COR-L47 (cell line): ENCODE measurements at regions not wholly inside any gene's neighbourhood (a gene's known extent, or its start where the extent isn't known, plus 50 kb on each side); places are given as distances from the start of the nearest gene placed in this dataset.
"Not testable (repeated sequence)": the region's sequence is repeated elsewhere in the genome, so short reads cannot be mapped to it uniquely, and the experiment has no call there.

Experiments
- DNase-seq: peaks from one replicate; lab custom pipeline; 2025; lab: John Stamatoyannopoulos, UW

DNA sequence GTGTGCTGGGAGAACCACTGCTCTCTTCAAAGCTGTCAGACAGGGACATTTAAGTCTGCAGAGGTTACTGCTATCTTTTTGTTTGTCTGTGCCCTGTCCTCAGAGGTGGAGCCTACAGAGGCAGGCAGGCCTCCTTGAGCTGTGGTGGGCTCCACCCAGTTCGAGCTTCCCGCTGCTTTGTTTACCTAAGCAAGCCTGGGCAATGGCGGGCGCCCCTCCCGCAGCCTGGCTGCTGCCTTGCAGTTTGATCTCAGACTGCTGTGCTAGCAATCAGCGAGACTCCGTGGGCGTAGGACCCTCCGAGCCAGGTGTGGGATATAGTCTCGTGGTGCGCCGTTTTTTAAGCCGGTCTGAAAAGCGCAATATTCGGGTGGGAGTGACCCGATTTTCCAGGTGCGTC lies 164.0 kb downstream of the HRH4 start:
- not testable (repeated sequence) for DNase-seq

DNA sequence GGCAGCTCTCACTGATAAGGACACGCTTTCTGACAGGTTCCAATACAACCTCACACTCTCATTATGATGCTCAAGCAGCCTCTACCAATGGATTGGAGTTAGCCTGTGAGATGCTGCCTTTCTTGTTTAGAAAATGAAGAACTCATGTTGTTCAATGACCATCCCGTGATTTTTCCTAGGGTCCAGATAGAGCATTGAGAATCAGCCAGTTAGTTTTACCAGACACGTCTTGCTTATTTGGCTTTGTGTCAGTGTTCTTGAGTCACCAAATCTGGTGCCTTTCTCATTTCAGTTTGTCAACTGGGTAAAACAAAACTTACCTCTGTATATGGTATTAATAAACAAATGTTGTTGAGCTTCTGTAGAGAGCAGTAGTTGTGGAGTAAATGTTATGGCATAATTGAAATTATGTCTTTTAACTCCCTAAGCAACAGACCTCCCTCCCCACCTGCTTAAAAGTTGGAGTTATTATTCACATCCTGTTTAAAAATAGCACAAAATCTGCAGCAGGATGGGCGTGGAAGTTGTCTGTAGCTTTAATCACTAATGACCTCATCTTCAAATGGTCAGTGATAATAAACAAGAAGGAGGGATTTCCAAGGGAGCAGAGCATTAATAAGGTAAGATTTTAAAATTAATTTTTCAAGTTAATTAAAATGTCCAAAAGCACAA lies 167.3 kb downstream of the HRH4 start:
- DNase-seq: no peak

DNA sequence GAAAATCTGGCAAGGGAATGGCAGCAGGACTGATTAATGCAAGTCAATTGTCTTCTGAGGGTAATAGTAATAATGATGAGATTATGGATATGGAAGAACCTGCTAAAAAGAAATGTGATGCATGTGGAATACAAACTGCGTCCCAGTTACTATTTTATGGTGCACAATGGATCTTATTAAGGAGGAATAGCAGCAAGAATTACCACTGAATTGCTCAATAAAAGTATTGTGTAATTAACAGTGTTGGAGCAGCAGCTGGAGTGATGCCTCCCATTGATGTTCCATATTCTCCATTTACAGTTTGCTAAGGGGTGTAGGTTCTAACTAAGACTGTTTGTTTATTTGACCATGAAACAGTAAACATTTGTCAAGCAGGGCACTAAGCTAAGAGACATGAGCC lies 167.9 kb downstream of the HRH4 start:
- no peak for DNase-seq

DNA sequence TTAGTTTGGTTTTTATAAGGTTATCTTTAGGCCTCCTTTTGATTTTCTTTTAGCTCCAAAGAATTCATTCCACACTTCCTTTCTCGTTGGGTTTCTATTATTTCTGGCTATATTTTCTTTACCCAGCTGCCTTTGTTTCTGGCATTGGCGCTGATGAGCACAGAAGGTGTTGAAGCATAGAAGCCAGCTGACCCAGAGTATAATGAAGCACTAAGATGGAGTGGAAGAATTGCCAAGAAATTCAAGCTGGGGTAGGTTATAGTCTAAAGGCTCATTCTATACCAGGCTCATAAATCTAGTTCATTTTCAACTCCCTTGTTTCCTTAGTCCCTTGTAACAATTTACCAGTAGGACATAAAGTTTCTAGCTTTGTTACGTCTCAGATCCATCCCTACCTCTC lies 169.5 kb downstream of the HRH4 start:
- no peak for DNase-seq

DNA sequence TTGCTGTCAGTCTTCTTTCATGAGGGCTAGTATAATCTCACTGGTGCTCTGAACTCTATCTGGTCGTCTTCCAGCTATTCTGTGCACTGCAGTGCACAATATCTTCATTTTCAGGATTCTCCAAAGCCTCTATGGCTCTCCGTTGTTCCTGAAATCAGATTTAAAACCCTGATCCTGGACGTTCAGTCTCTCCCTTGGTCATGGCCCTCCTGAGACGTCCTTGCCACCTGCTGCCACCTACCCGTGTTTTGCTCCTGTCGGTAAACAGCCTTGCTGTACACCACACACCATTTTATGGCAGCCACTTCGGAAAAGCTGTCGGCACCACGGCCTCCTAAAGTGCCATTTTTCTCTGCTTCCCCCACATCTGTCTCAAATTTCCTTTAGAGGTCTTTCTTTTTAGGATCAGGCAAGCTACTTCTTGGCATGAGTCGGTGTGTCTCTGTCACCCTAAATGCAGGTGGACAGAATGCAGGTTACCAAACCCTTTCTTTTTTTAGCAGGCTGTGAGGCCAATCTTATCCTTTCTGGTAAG lies 170.0 kb downstream of the HRH4 start:
- DNase-seq: no peak

DNA sequence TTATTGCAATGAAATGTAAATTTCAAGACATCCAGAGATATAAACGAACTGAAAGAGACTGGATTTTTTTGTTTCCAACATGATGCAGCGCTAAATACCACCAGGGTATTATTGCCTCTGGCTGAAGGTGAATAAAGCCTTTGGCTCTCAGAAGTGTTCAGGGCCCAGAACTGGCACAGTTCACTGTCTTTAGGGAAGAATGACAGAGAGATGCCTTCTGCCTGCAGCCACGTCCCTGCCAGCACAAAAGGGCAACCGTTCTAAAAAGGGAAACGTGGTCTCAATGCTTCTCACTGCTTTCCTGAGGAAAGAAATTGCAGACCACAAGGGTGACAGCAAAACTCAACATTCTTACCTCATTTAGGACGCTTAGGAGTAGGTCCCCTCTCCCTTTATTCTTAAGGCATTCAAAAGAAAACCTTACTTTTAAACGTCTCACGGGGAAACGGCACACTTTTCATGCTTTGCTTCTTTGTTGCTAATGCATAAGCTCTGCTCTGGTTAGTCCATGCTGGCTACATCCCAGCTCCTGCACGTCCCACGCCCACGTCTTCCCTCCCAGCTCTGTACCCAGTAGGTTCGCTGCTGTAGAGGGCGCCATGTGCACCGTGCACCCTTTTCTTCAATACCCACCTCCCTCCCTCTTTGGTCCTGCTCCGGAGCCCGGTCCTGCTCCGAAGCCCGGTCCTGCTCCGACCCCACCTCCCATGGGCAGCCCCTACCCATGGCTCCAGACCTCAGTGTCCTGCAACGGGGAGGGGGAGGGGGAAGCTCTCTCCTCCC lies 171.0 kb downstream of the HRH4 start:
- no peak for DNase-seq

DNA sequence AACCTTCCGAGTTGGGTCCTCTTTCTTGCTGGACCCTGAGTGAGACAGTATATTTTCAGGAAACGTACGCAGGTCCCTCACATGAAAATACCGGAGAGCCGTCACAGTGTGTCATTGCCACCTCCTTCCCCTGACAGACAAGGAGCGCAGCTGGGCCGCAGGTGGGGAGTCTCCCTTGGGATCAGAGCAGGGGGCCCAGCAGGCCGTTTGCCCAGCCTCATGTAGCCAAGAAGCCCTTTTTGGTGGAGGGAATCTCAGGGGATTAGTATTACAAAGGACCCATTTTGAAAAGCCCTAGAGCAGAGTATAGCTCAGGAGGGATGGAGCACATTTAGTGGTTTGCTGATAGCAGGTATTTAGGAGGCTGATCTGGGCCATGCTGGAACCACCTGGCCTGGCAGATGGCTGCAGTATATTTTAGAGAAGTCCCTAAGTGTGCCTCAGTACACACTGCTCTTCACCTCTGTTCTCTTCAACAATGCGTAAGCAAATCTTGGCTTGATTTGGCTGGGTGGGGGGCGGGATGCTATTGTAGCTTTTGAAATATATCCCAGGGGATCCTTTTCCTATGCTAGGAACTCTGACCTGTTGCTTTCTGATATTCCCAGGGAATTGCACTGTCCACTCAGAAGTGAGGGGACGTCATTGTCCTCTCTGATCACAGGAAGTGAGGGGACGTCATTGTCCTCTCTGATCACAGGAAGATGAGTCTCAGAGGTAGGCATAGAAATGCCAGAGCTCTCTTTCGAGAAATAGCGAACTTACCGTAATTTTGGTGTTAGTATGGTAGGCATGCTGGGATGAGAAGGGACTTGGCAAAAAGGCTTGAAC lies 171.9 kb downstream of the HRH4 start:
- no peak for DNase-seq

DNA sequence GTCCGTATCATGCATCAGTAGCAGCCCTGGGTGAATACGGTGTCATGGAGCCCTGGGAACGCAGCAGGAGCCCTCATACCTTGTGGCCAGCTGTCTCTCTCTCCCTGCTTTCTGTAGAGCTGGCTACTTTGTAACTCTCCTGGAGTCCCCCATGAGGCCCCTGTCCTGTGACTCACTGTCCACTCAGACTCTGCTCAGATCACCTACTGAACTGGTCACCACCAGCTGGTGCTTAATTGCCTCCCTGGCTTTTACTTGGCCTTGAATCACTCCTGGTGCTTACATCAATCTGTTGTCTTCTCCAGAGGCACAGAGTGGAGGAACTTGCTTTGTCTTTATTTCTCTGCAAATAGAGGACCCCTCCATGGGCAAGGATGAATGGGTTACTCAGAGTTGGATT lies 172.7 kb downstream of the HRH4 start:
- DNase-seq: no peak

DNA sequence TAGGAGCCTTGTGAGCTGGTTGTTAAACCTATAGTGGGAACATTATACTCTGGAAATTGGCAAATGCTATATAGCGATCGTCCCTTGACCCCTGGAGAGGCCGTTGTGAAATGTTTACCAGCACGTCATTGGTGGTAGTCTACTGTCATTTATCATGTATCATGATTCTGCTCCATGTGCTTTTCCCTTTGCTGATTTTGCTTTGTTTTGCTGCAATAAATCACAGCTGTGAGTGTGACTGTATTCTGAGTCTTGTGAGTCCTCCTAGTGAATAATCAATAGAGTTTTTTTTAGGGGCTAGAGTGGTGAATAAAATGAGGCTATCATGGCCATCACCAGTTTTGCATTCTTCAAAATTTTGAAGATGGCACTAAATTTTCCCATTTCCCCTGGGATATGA lies 189.1 kb downstream of the HRH4 start:
- no peak for DNase-seq

DNA sequence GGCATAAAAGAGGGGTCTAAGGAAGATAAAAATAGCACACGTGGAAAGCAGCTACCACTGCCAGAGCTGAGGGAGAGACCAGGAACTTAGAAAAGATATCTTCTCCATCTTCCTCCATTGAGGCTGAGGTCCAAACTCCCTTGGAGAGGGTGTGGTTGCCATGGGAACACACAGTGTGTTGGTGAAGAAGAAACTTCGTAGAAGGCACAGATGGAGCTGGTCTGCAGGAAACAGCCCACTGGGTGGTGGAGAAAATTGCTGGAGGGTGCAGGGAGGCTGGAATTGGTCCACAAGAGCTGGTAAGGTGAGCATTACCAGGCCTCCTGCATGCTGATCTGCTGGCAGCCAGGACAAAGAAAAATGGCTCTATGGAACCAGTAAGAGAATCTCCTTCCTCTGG lies 191.0 kb downstream of the HRH4 start:
- DNase-seq: peak; percentile 48

DNA sequence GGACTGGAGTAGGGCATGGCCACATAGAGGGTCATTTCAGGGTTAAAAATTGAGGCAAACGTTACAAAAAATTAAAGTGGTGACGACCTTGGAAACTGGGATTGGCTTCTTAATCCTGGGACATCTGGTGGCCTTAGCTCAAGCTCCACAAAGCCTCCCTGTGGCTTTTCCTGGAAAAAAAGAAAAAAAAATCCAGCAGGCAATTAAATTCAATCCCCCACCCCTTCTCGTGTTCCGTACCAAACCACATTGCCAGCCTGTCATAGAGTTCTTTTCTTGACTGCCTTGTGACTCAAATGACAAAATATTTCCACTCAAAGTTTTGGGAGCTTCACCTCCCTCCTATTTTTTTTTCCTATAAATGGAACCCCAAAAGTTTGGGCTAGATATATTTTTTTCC lies 195.6 kb downstream of the HRH4 start:
- DNase-seq: no peak

DNA sequence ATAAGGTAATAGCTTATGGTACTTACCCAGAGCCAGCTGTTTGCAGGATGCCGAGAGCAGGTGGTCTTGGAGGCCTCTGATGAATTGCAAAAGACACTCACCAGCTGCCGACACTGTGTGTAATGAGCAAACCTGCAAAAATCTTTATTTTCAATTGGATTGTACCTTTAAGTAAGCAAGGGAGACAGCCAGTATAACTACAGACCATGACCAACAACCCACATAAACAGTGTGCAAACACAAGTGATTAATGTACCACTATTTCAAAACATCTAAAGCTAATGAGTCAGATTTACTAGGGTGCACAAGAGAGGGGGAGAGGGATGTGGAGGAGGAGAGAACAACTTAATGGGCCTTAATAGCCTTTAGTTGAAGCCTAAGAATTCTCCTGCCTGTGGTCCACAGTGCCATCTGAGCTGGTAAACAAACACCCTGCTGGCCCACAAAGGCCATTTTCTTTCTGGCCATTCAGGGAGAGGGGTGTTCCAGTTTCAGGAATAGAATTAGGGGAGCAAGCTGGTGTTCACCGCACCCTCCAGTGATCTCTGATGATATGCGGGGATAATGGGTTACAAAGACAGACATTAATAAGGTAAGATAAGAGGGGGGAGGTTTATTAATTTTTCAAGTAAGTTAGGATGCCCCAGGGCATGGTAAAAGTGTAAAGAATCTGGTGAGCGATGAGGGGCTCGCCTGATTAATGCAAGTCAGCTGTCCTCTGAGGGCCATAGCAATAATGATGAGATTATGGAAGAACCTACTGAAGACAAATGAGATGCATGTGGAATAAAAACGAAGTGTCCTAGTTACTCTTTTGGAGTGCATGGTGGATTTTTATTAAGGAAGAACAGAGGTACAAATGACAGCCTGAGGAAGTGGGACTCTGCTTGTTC lies 196.4 kb downstream of the HRH4 start:
- peak; percentile 34 for DNase-seq

DNA sequence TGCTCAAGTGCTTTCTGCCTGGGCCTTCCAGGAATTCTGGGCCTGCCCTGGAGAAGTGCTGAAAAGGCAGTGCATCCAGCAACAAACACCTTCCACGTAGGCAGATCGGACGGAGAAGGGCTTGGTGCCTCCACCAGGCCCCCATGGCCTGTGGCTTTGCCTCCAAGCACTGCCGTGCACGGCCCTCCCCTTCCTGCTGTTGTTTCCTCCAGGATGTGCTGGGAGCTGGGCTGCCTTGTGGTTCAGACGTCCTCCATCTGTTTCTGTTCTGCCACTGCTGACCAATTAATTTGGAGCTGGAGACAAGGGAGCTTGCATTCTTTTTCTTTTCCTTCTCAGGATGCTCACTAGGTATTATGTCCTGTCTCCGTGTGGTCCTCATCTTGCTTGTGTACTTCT lies 197.0 kb downstream of the HRH4 start:
- no peak for DNase-seq

DNA sequence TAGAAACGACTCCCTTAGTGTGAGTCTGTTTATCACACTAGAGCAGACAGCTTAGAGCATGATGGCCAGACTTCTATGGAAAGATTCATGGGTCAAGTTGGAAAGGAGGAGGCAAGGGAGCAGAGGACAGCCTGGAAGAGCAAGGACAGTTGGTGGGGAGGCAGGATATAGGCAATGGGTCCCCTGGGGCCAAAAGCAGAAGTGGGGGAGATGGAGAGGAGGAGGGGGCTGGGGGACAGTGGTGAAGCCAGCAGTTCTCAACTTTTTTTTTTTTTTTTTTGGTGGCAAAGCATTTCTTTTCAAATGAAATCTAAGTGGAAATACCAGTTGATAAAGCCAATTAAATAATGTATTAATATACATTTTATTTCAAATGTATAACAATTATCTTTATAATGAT lies 197.9 kb downstream of the HRH4 start:
- no peak for DNase-seq

DNA sequence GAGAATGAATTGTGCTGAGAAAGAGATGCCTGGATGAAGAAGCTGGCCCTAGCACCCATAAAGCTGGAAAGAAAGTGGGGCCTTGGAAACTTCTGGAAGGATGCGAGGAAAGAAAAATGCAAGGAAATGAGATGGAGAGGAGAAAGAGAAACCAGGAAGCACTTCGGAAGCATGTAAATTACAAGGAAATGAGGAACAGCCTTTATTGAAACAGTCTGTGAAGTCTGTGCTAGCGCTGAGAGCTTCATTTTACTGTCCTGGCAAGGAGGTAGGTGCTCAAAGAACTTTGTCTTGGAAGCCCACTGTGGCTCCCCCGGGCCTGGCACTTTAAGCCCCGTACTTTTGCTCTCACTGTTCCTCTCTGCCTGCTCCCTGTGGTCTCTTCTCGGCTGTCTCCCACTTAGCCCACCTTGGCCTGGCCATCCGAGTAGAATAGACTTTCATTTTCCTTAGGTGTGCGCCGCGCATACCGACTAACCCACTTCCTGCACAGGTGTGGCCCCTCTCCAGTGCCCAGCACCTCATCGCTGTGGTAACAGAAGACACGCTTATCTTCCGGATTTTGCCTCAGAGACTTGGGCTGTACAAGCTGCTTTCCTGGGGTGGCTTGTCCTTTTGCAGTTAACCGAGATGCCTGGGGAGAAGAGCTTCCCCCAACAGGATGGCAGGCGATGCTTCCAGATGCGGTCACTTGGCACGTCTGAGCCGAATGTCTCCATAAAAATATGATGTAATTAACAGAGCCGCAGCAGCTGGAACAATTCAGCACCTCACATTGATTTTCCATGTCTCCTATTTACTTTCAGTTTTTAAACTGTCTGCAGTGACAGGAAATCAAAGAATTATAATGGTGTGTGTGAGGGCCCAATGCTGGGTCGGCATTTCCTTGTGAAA lies 199.6 kb downstream of the HRH4 start:
- peak; percentile 41 for DNase-seq

DNA sequence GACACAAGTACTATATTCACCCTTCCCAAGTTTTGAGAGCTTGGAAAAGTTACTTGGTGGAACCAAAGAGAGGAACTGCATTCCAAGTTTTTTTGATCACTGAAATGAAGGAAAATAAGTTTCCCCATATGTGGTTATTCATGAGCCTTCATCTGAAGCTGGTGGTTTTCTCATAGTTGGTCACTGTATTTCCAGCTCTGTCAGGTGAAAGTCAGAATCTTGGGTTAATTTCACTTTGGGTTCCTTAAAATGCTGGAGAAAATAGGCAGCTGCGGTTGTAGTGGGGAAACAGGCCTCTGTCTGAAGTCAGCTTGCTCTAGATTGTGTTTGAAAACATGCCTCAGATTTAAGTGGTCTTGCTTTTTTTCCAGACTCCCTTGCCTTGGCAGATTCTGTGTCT lies 200.5 kb downstream of the HRH4 start:
- no peak for DNase-seq

DNA sequence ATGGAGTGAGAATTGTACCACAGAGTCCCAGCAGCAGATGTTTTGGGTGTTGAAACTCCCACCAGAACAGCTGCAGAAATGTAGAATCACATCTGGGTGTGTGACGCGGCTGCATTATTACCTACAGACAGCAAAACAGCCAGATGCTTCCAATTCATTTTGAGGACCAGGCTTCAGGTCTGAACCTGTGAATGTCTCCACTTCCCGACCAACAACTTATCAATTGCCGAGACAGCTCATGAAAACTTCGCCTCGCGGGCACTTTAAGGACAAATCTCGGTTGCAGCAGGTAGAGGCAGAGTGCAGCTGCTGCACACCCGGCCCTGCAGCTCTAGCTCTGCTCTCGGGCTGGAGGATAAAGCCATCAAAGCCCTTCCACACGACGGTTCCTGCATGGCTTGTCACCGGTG lies 202.0 kb downstream of the HRH4 start:
- DNase-seq: no peak

DNA sequence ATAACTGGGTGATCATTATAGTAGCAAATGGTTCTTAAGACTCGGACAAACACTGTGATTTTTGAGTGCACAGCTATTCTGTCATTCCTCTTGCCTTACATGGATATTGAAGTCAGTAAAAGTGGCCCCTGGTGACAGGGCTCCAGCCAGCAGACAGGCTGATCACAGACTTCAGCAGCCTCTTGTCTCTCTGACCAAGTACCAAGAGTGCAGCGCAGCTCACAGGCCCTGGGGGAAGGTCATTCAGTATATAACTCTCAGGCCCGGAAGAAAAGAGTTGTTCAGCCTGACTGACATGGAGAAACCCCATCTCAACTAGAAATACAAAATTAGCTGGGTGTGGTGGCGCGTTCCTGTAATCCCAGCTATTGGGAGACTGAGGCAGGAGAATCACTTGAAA lies 202.6 kb downstream of the HRH4 start:
- DNase-seq: no peak

DNA sequence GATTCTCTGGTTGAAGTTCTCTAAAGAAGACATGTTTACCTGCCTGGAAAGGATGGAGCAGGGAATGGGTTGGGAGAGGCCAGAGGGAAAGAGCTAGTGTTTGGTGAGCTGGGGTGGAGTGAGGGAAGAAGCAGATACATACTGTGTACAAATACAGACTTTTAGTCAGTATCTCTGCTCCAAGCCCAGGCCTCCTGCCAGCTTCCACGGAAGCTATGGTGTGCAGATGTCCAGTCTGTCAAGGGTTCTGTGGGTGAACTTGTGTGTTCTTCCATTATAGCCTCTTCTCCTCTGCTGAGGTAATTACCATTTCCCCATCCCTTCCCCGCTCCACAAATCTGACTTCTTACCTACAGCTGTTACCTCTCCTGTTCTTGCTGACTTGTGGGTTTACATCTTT lies 208.6 kb downstream of the HRH4 start:
- DNase-seq: no peak

DNA sequence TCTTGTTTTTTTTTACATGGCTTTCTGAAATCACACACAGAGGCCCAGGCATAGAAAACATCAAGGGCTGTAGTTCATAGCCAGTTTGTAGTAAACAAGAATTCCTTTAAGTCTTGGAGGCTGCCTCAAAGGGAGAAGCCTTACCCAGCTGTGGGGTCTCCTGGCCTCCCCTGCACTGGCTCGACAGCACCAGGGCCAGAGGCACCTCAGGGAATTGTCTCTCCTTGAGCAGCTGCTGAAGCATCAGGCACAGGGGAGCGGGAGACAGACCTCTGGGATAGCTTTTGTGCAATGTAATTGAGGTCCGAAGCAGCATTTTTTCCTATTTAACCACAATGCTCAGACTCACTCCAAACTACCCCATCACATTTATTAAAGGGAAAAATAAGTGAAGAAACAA lies 209.1 kb downstream of the HRH4 start:
- DNase-seq: no peak
